H1 (cell line): ENCODE measurements at regions not wholly inside any gene's neighbourhood (a gene's known extent, or its start where the extent isn't known, plus 50 kb on each side); places are given as distances from the start of the nearest gene placed in this dataset.

Experiments
- CTCF ChIA-PET: fragments of 300-600 bp; sonication (Branson Sonifier 250); formaldehyde crosslinking; loops from one replicate; lab custom pipeline; 2021; ENCODE audit not compliant: partially characterized antibody; lab: Charles Lee
- POLR2A ChIA-PET: fragments of 300-600 bp; sonication (Branson Sonifier 250); formaldehyde crosslinking; loops from one replicate; lab custom pipeline; 2021; ENCODE audit warnings: inconsistent platforms; ENCODE audit not compliant: partially characterized antibody; lab: Charles Lee
- DNase-seq, 2 experiments: peaks; one replicate each; pipeline versions ENCODE4 v3.0.0 to v3.0.0-alpha.2; 2010 to 2022; ENCODE audit warnings: low spot score in 2 of 2, low read depth in 1 of 2, mixed read lengths in 1 of 2
- FAIRE-seq: peaks from 2 replicates; lab custom pipeline; 2011; peaks lifted over from hg19 to GRCh38; lab: Jason Lieb, UNC
- H2AFZ ChIP-seq: 2 replicates; pipeline ENCODE4 v1.8.1; 2012; ENCODE audit warnings: low read length, inconsistent platforms
- H2AK5ac ChIP-seq: 2 replicates; pipeline ENCODE4 v1.6.1; 2013; ENCODE audit warnings: low read depth, low read length
- H2BK120ac ChIP-seq: replicated peaks from 2 replicates; pipeline ENCODE3; 2013; ENCODE audit warnings: low read depth, low read length, inconsistent platforms
- H2BK12ac ChIP-seq: 2 replicates; pipeline ENCODE4 v1.6.1; 2013; ENCODE audit warnings: low read depth, low read length
- H2BK15ac ChIP-seq: 2 replicates; pipeline ENCODE4 v1.6.1; 2013; ENCODE audit warnings: low read length
- H2BK20ac ChIP-seq: 2 replicates; pipeline ENCODE4 v1.6.1; 2013; ENCODE audit warnings: low read length
- H2BK5ac ChIP-seq: 2 replicates; pipeline ENCODE4 v1.6.1; 2013; ENCODE audit warnings: low read depth, low read length
- H3K14ac ChIP-seq: 2 replicates; pipeline ENCODE4 v1.6.1; 2013; ENCODE audit warnings: inconsistent platforms; ENCODE audit not compliant: insufficient read length
- H3K18ac ChIP-seq: 2 replicates; pipeline ENCODE4 v1.6.1; 2013; ENCODE audit warnings: low read length; ENCODE audit errors: extremely low read depth
- H3K23ac ChIP-seq: 2 replicates; pipeline ENCODE4 v1.6.1; 2013; ENCODE audit warnings: inconsistent platforms; ENCODE audit not compliant: insufficient read length
- H3K23me2 ChIP-seq: 2 replicates; pipeline ENCODE4 v1.6.1; 2013; ENCODE audit warnings: low read depth, low read length
- H3K27ac ChIP-seq: 2 replicates; pipeline ENCODE4 v1.6.1; 2011; ENCODE audit warnings: low read depth, low read length, inconsistent platforms
- H3K27me3 ChIP-seq, 4 experiments: replicated peaks in 1 of 4; 1 replicate in 1 of 4; 2 replicates in 3 of 4; pipeline versions ENCODE4 v1.6.1 to v1.8.1; 2011 to 2013; ENCODE audit warnings: low read length in 3 of 4, mild to moderate bottlenecking in 3 of 4, inconsistent platforms in 2 of 4, mixed read lengths in 2 of 4, moderate library complexity in 1 of 4; ENCODE audit not compliant: control insufficient read depth in 3 of 4, insufficient read depth in 3 of 4; ENCODE audit errors: extremely low read depth in 1 of 4
- H3K36me3 ChIP-seq, 4 experiments: 2 replicates each; pipeline versions ENCODE4 v1.6.1 to v1.8.1; 2011 to 2013; ENCODE audit warnings: mild to moderate bottlenecking in 4 of 4, low read length in 3 of 4, moderate library complexity in 2 of 4, control low read depth in 1 of 4, inconsistent platforms in 1 of 4; ENCODE audit not compliant: insufficient read depth in 4 of 4, control insufficient read depth in 2 of 4
- H3K4ac ChIP-seq: replicated peaks from 2 replicates; pipeline ENCODE3; 2013; ENCODE audit warnings: low read length, low read depth, mixed read lengths, inconsistent platforms; ENCODE audit not compliant: insufficient read length
- H3K4me1 ChIP-seq, 4 experiments: replicated peaks in 1 of 4; 1 replicate in 1 of 4; 2 replicates in 3 of 4; pipeline versions ENCODE4 v1.6.1 to v1.8.1; 2011 to 2013; ENCODE audit warnings: low read length in 3 of 4, inconsistent platforms in 2 of 4, mixed read lengths in 1 of 4; ENCODE audit not compliant: insufficient read depth in 4 of 4, control insufficient read depth in 3 of 4
- H3K4me2 ChIP-seq, 2 experiments: 2 replicates each; pipeline versions ENCODE4 v1.6.1 to v1.8.1; 2011 to 2013; ENCODE audit warnings: low read depth in 2 of 2, low read length in 2 of 2, control low read depth in 1 of 2, inconsistent platforms in 1 of 2, mild to moderate bottlenecking in 1 of 2; ENCODE audit not compliant: insufficient read depth in 1 of 2
- H3K4me3 ChIP-seq, 4 experiments: fragments of 200-600, 300-600 bp in 1 of 4; sonication (generic), shearing (Covaris generic), sonication (Bioruptor Twin) in 1 of 4; 2 replicates each; pipeline versions ENCODE4 v1.5.1 to v1.8.1; 2011 to 2016; ENCODE audit warnings: low read length in 4 of 4, low read depth in 3 of 4, control low read depth in 2 of 4, inconsistent platforms in 2 of 4, mild to moderate bottlenecking in 2 of 4, mixed read lengths in 1 of 4, moderate library complexity in 1 of 4; ENCODE audit not compliant: insufficient read depth in 2 of 4; ENCODE audit errors: extremely low read depth in 1 of 4
- H3K56ac ChIP-seq: replicated peaks from 2 replicates; pipeline ENCODE3; 2013; ENCODE audit warnings: low read depth, mild to moderate bottlenecking, mixed read lengths, low read length, inconsistent platforms; ENCODE audit not compliant: insufficient read length
- H3K79me1 ChIP-seq: 2 replicates; pipeline ENCODE4 v1.6.1; 2013; ENCODE audit warnings: low read depth, low read length, control low read depth
- H3K79me2 ChIP-seq, 2 experiments: 2 replicates each; pipeline versions ENCODE4 v1.6.1 to v1.8.1; 2012 to 2013; ENCODE audit warnings: low read length in 2 of 2, mild to moderate bottlenecking in 2 of 2, inconsistent platforms in 1 of 2; ENCODE audit not compliant: insufficient read depth in 2 of 2, control insufficient read depth in 1 of 2
- H3K9ac ChIP-seq, 4 experiments: replicated peaks in 1 of 4; 1 replicate in 1 of 4; 2 replicates in 3 of 4; pipeline versions ENCODE4 v1.6.1 to v1.8.1; 2011 to 2013; ENCODE audit warnings: low read depth in 3 of 4, low read length in 3 of 4, control low read depth in 2 of 4, mild to moderate bottlenecking in 2 of 4, moderate library complexity in 2 of 4, inconsistent platforms in 1 of 4; ENCODE audit errors: extremely low read depth in 1 of 4
- H3K9me3 ChIP-seq, 2 experiments: 2 replicates each; pipeline versions ENCODE4 v1.6.1 to v1.8.1; 2012 to 2013; ENCODE audit warnings: mild to moderate bottlenecking in 2 of 2, moderate library complexity in 2 of 2, control low read depth in 1 of 2, inconsistent platforms in 1 of 2, low read depth in 1 of 2, low read length in 1 of 2, mixed read lengths in 1 of 2; ENCODE audit not compliant: insufficient read depth in 2 of 2
- H4K20me1 ChIP-seq, 2 experiments: replicated peaks in 1 of 2; 2 replicates each; pipeline versions ENCODE3 to v1.8.1; 2011 to 2013; ENCODE audit warnings: inconsistent platforms in 2 of 2, low read length in 2 of 2, mild to moderate bottlenecking in 1 of 2; ENCODE audit not compliant: insufficient read depth in 2 of 2, control insufficient read depth in 1 of 2
- H4K5ac ChIP-seq: 2 replicates; pipeline ENCODE4 v1.6.1; 2013; ENCODE audit warnings: low read length, low read depth, mixed read lengths, inconsistent platforms; ENCODE audit not compliant: insufficient read length
- H4K8ac ChIP-seq: 2 replicates; pipeline ENCODE4 v1.8.0; 2013; ENCODE audit warnings: mild to moderate bottlenecking, moderate library complexity, low read length, inconsistent platforms; ENCODE audit not compliant: insufficient read depth; ENCODE audit errors: extremely low read depth
- H4K91ac ChIP-seq: replicated peaks from 2 replicates; pipeline ENCODE3; 2013; ENCODE audit warnings: low read length, mixed read lengths, inconsistent platforms; ENCODE audit not compliant: insufficient read length
- CTBP2 ChIP-seq: IDR thresholded peaks from 2 replicates; pipeline ENCODE4 v1.7.0; 2011; ENCODE audit warnings: borderline replicate concordance, mild to moderate bottlenecking, moderate library complexity, mixed read lengths, low read length; ENCODE audit not compliant: insufficient read depth, insufficient read length
- E2F6 ChIP-seq: IDR thresholded peaks from 2 replicates; pipeline ENCODE4 v1.6.1; 2012; ENCODE audit warnings: inconsistent platforms
- HDAC6 ChIP-seq: IDR thresholded peaks from one replicate; pipeline ENCODE4 v1.7.1; 2012; ENCODE audit warnings: low read depth, mild to moderate bottlenecking, inconsistent platforms, low read length, moderate library complexity
- KDM5A ChIP-seq: fragments of 200-600 bp; IDR thresholded peaks from 2 replicates; pipeline ENCODE4 v1.7.1; 2012; ENCODE audit warnings: mild to moderate bottlenecking, low read length, inconsistent platforms, mixed read lengths
- MAFK ChIP-seq: IDR thresholded peaks from 2 replicates; pipeline ENCODE4 v1.6.1; 2012; ENCODE audit warnings: low read depth, mild to moderate bottlenecking, improper control_type of control experiment, low read length
- MAX ChIP-seq: IDR thresholded peaks from 2 replicates; pipeline ENCODE4 v1.6.1; 2012; ENCODE audit warnings: inconsistent platforms
- SAP30 ChIP-seq: fragments of 300-600 bp; sonication (generic); IDR thresholded peaks from 2 replicates; pipeline ENCODE4 v1.7.1; 2012; ENCODE audit warnings: low read length, moderate library complexity, mild to moderate bottlenecking, inconsistent platforms; ENCODE audit not compliant: insufficient read depth, insufficient replicate concordance
- USF2 ChIP-seq: IDR thresholded peaks from 2 replicates; pipeline ENCODE4 v1.6.1; 2011; ENCODE audit warnings: low read length, improper control_type of control experiment
- WGBS, 2 experiments: shearing (Covaris generic) in 1 of 2; methylation state at CpG; one replicate each; pipeline versions ENCODE4 v1.1.6 to v1.1.7; 2013 to 2015; ENCODE audit warnings: low lambda C conversion rate in 2 of 2, mixed read lengths in 2 of 2, inconsistent platforms in 1 of 2, low coverage in 1 of 2, missing lambda C conversion rate in 1 of 2; ENCODE audit not compliant: insufficient replicate concordance in 2 of 2, insufficient coverage in 1 of 2, insufficient read length in 1 of 2; ENCODE audit errors: extremely low coverage in 1 of 2, missing lambda C conversion rate in 1 of 2; 5-methylcytosine and 5-hydroxymethylcytosine counted together

- H2AFZ ChIP-seq, result no peak overlapping the region
- no peak overlapping the region for H2BK12ac ChIP-seq
- peaks cover 0 to 1% (median 0%) of the 10 kb centered on the region in 4 experiments; a peak in 1 of 7 replicates for H3K27me3 ChIP-seq
- no peak overlapping the region for H3K56ac ChIP-seq
- no peak for FAIRE-seq
- no peaks in the 10 kb centered on the region for H3K36me3 ChIP-seq
- no peak overlapping the region for H2BK120ac ChIP-seq
- H3K18ac ChIP-seq, result no peak overlapping the region
- H3K23me2 ChIP-seq, result no peaks in the 10 kb centered on the region
- no peak overlapping the region for H3K27ac ChIP-seq
- H4K91ac ChIP-seq, result no peak overlapping the region
- no peak overlapping the region for H2AK5ac ChIP-seq
- H3K4me2 ChIP-seq, result no peak overlapping the region
- H4K20me1 ChIP-seq, result no peaks in the 10 kb centered on the region
- ChIA-PET POLR2A (no interaction called here), CTCF (interaction anchor here (1.5 kb wide), 1 partner anchor 165 kb away, joined by 4 read pairs; no protein-coding TSS in a partner anchor)
- no peak overlapping the region for H3K4me3 ChIP-seq
- H4K5ac ChIP-seq, result no peak overlapping the region
- DNase-seq, result no peak
- H3K4ac ChIP-seq, result no peak overlapping the region
- no peak overlapping the region for H2BK15ac ChIP-seq
- no peak overlapping the region for H4K8ac ChIP-seq
- H3K9me3 ChIP-seq, result no peaks in the 10 kb centered on the region
- no peak overlapping the region for H3K23ac ChIP-seq
- no peaks in the 10 kb centered on the region for H3K79me1 ChIP-seq
- no peaks in the 10 kb centered on the region for H3K79me2 ChIP-seq
- H3K14ac ChIP-seq, result no peak overlapping the region
- no peak for TF ChIP-seq MAX
- TF ChIP-seq KDM5A, result no peak
- no peak for TF ChIP-seq SAP30
- TF ChIP-seq HDAC6, result no peak
- TF ChIP-seq CTBP2, result no peak
- TF ChIP-seq MAFK, result no peak
- no peak for TF ChIP-seq USF2
- no peak for TF ChIP-seq E2F6
- no peak overlapping the region for H3K9ac ChIP-seq
- WGBS, 2 experiments, result 94% methylated on average over 2 of the region's 2 CpGs; no CpG with 5 or more reads in 1 of the 2 experiments
- no peak overlapping the region for H2BK20ac ChIP-seq
- H3K4me1 ChIP-seq, result no peaks in the 10 kb centered on the region
- H2BK5ac ChIP-seq, result no peak overlapping the region
These were observed 468.0 kb upstream of the PKDCC start for GRCh38 chr2:41579806-41580205.
